HepG2 (cell line): ENCODE measurements at regions not wholly inside any gene's neighbourhood (a gene's known extent, or its start where the extent isn't known, plus 50 kb on each side); places are given as distances from the start of the nearest gene placed in this dataset.

Source experiments
- ATAC-seq: fragments of 200-7000 bp; cut with Tn5 transposase; 3 replicates; pipeline ENCODE4 v1.9.1; 2020; ENCODE audit warnings: mild to moderate bottlenecking, moderate library complexity
- BruUV-seq: library from RNA; stranded (reverse); fragments of 400-500 nt; replicated peaks from 2 replicates; lab custom pipeline; 2021; lab: Mats Ljungman, UMichigan
- CTCF ChIA-PET: fragments of 300-600 bp; formaldehyde crosslinking; extraction: SDS; loops from one replicate; lab custom pipeline; 2021; ENCODE audit warnings: low total read pairs, inconsistent platforms, low intra/inter-chr PET ratio; lab: Yijun Ruan, JAX
- POLR2A ChIA-PET: fragments of 350-600 bp; sonication (Branson Sonifier 250); formaldehyde crosslinking; loops from one replicate; lab custom pipeline; 2020; ENCODE audit warnings: antibody characterized with exemption, inconsistent platforms; lab: Yijun Ruan, JAX
- DNase-seq: peaks from one replicate; pipeline ENCODE4 v3.0.0-alpha.2; 2015; ENCODE audit warnings: low spot score
- FAIRE-seq: peaks from 3 replicates; lab custom pipeline; 2011; peaks lifted over from hg19 to GRCh38; lab: Jason Lieb, UNC
- H2AFZ ChIP-seq: one replicate; pipeline ENCODE4 v1.6.1; 2011; ENCODE audit warnings: low read length, inconsistent platforms
- H3K27ac ChIP-seq: fragments of 300-600 bp; 3 replicates; pipeline ENCODE4 v1.8.0; 2011; ENCODE audit warnings: mixed run types, mild to moderate bottlenecking, mixed read lengths, low read length, inconsistent platforms; ENCODE audit not compliant: insufficient read depth; ENCODE audit errors: extremely low read length
- H3K27me3 ChIP-seq, 2 experiments: fragments of 200-600 bp in 1 of 2; 2 replicates in 1 of 2; 3 replicates in 1 of 2; pipeline versions ENCODE4 v1.6.0 to v1.8.0; 2011; ENCODE audit warnings: low read length in 2 of 2, mild to moderate bottlenecking in 2 of 2, moderate library complexity in 2 of 2, inconsistent platforms in 1 of 2; ENCODE audit not compliant: insufficient read depth in 2 of 2, control insufficient read depth in 1 of 2
- H3K36me3 ChIP-seq, 2 experiments: fragments of 200-600 bp in 1 of 2; replicated peaks in 1 of 2; 2 replicates in 1 of 2; 3 replicates in 1 of 2; pipeline versions ENCODE4 v1.5.1 to v1.8.0; 2011; ENCODE audit warnings: low read length in 2 of 2, inconsistent platforms in 1 of 2; ENCODE audit not compliant: insufficient read depth in 2 of 2, control insufficient read depth in 1 of 2
- H3K4me1 ChIP-seq: 2 replicates; pipeline ENCODE4 v1.5.1; 2012; ENCODE audit warnings: low read length, inconsistent platforms; ENCODE audit not compliant: insufficient read depth
- H3K4me2 ChIP-seq: 2 replicates; pipeline ENCODE4 v1.6.0; 2011; ENCODE audit warnings: low read depth, low read length, inconsistent platforms
- H3K4me3 ChIP-seq, 3 experiments: fragments of 200-600 bp in 1 of 3; sonication (generic), shearing (Covaris generic) in 1 of 3; replicated peaks in 1 of 3; 2 replicates each; pipeline ENCODE4 v1.5.1; 2011 to 2016; ENCODE audit warnings: low read length in 3 of 3, inconsistent platforms in 2 of 3, low read depth in 2 of 3, mild to moderate bottlenecking in 2 of 3, control low read depth in 1 of 3, mixed read lengths in 1 of 3; ENCODE audit not compliant: insufficient read depth in 1 of 3
- H3K79me2 ChIP-seq: one replicate; pipeline ENCODE4 v1.6.1; 2011; ENCODE audit warnings: low read length, inconsistent platforms; ENCODE audit not compliant: insufficient read depth
- H3K9ac ChIP-seq: 2 replicates; pipeline ENCODE4 v1.6.0; 2011; ENCODE audit warnings: mild to moderate bottlenecking, low read depth, low read length, inconsistent platforms; ENCODE audit not compliant: insufficient read depth
- H3K9me3 ChIP-seq: 2 replicates; pipeline ENCODE4 v1.5.1; 2012; ENCODE audit warnings: mild to moderate bottlenecking, low read length
- H4K20me1 ChIP-seq: 2 replicates; pipeline ENCODE4 v1.6.0; 2011; ENCODE audit warnings: inconsistent platforms, mild to moderate bottlenecking, low read length, moderate library complexity; ENCODE audit not compliant: insufficient read depth
- CREB1 ChIP-seq, 2 experiments: fragments of 450-650 bp in 1 of 2; IDR thresholded peaks; 2 replicates each; pipeline ENCODE4 v1.6.1; 2016 to 2017; ENCODE audit warnings: control low read depth in 1 of 2, mild to moderate bottlenecking in 1 of 2, missing compliant biosample characterization in 1 of 2, missing genetic modification characterization in 1 of 2
- KMT2B ChIP-seq: IDR thresholded peaks from 2 replicates; pipeline ENCODE4 v1.6.1; 2016; ENCODE audit warnings: missing genetic modification reagents, missing compliant biosample characterization
- MAFK ChIP-seq, 2 experiments: IDR thresholded peaks in 1 of 2; conservative IDR thresholded peaks in 1 of 2; 2 replicates each; pipeline ENCODE4 v1.6.1; 2011; ENCODE audit warnings: improper control_type of control experiment in 2 of 2, low read length in 2 of 2
- THAP11 ChIP-seq: IDR thresholded peaks from 2 replicates; pipeline ENCODE4 v1.6.1; 2016; ENCODE audit warnings: missing biosample characterization, missing genetic modification reagents
- WGBS: methylation state at CpG from one replicate; pipeline ENCODE4 v1.1.6; 2017; ENCODE audit warnings: low lambda C conversion rate; 5-methylcytosine and 5-hydroxymethylcytosine counted together
- in situ Hi-C: cut with HindIII; loops from 2 replicates; pipeline ENCODE4 v1.10.0; 2017; ENCODE audit warnings: low pct_unique_long_range_greater_than_20kb; ENCODE audit not compliant: extremely low pct_ligation_motif_present
- intact Hi-C: fragments of 100-400 bp; cut with micrococcal nuclease; formaldehyde crosslinking; loops from one replicate; pipeline ENCODE4 v1.10.0; 2022; ENCODE audit not compliant: unreplicated experiment
- TF ChIP-seq, protein P1 (sequence below): fragments of 450-650 bp; IDR thresholded peaks from 2 replicates; pipeline ENCODE4 v1.6.1; 2017; ENCODE audit warnings: mild to moderate bottlenecking
- TF ChIP-seq, protein P2 (sequence below): sonication (generic); formaldehyde crosslinking; IDR thresholded peaks from 2 replicates; pipeline ENCODE4 v1.5.1; 2020; ENCODE audit warnings: mild to moderate bottlenecking, missing genetic modification reagents

DNA sequence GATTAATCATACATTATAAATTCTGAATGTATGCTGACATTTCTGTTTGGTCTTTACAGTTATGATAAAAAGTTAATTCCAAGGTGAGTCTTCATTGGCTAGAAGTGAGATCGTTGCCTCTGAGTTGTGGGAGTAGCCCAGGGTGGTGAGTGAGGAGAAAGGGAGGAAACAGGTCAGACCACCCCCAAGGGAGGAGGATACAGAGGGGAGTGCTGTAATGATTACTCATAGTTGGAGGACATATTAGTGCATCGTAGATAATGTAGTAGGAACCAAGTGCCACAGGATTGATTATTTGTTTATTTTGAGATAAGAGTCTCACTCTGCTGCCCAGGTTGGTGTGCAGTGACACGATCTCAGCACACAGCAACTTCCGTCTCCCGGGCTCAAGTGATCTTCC is 672.2 kb downstream of the INHBA start (continued):
- TF ChIP-seq, protein P1, sequence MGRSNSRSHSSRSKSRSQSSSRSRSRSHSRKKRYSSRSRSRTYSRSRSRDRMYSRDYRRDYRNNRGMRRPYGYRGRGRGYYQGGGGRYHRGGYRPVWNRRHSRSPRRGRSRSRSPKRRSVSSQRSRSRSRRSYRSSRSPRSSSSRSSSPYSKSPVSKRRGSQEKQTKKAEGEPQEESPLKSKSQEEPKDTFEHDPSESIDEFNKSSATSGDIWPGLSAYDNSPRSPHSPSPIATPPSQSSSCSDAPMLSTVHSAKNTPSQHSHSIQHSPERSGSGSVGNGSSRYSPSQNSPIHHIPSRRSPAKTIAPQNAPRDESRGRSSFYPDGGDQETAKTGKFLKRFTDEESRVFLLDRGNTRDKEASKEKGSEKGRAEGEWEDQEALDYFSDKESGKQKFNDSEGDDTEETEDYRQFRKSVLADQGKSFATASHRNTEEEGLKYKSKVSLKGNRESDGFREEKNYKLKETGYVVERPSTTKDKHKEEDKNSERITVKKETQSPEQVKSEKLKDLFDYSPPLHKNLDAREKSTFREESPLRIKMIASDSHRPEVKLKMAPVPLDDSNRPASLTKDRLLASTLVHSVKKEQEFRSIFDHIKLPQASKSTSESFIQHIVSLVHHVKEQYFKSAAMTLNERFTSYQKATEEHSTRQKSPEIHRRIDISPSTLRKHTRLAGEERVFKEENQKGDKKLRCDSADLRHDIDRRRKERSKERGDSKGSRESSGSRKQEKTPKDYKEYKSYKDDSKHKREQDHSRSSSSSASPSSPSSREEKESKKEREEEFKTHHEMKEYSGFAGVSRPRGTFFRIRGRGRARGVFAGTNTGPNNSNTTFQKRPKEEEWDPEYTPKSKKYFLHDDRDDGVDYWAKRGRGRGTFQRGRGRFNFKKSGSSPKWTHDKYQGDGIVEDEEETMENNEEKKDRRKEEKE: no peak
- TF ChIP-seq, protein P2, sequence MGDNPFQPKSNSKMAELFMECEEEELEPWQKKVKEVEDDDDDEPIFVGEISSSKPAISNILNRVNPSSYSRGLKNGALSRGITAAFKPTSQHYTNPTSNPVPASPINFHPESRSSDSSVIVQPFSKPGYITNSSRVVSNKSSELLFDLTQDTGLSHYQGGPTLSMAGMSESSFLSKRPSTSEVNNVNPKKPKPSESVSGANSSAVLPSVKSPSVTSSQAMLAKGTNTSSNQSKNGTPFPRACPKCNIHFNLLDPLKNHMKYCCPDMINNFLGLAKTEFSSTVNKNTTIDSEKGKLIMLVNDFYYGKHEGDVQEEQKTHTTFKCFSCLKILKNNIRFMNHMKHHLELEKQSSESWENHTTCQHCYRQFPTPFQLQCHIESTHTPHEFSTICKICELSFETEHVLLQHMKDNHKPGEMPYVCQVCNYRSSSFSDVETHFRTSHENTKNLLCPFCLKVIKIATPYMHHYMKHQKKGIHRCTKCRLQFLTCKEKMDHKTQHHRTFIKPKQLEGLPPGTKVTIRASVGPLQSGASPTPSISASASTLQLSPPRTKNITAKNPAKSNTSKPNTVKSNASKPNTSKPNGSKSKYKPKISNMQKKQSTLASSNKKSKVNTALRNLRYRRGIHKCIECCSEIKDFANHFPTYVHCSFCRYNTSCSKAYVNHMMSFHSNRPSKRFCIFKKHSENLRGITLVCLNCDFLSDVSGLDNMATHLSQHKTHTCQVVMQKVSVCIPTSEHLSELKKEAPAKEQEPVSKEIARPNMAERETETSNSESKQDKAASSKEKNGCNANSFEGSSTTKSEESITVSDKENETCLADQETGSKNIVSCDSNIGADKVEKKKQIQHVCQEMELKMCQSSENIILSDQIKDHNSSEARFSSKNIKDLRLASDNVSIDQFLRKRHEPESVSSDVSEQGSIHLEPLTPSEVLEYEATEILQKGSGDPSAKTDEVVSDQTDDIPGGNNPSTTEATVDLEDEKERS (CRISPR knock-in tag): no peak

DNA sequence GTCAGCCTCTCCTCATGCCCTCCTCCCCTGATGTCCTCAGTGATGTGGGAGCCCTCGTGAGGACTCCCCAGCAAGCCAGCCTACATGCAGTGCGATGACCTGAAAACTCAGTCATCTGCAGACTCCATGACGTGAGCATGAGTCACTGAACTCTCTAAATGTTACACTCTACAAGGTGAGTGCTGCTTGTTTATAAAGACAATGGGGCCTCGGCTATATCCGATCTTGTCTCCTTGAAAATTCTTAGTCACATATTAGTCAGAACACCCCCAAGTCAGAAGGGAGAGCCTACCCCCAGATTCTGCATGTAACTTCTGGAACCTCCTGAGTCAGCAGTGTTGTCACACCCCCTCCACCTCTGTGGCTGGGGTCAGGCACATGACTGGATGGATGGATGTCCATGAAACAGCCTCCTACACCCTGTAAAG is 673.8 kb downstream of the INHBA start:
- no peaks in the 10 kb centered on the region for H4K20me1 ChIP-seq
- no peak for FAIRE-seq
- CTCF ChIA-PET: no interaction called here
- in situ Hi-C loops: no loop called here
- BruUV-seq: no TSS peak
- no peaks in the 10 kb centered on the region for H3K4me1 ChIP-seq
- H3K4me3 ChIP-seq: no peak overlapping the region
- no peak for DNase-seq
- H3K9me3 ChIP-seq: no peaks in the 10 kb centered on the region
- H2AFZ ChIP-seq: no peak overlapping the region
- no peak overlapping the region for H3K27ac ChIP-seq
- TF ChIP-seq MAFK (conservative IDR thresholded peaks at IDR 0.05 in 1 of 2, IDR thresholded peaks at IDR 0.05 in 1 of 2; ENCODE audit: low read length in 2 of 2) (peak in 1 of 2 experiments; percentile 29; a peak in 1 of 4 replicates), CREB1 (IDR thresholded peaks at IDR 0.05) (peak; percentile 68; the same call in 1 of the 2 replicates), CREB1 (CRISPR knock-in tag; IDR thresholded peaks at IDR 0.05) (no peak), THAP11 (no peak), KMT2B (no peak)
- TF ChIP-seq, all 625 proteins: peak for 2
- Histone ChIP-seq H3K79me2 (no peaks in the 10 kb centered on the region), H3K9ac (no peak overlapping the region), H3K27me3 (no peaks in the 10 kb centered on the region), H3K36me3 (no peaks in the 10 kb centered on the region), H3K4me2 (no peak overlapping the region)
- POLR2A ChIA-PET: no interaction called here
- no peak for ATAC-seq
- WGBS: 0% methylated on average over 5 of the region's 5 CpGs
- intact Hi-C loops: no loop called here
